H1 (cell line): ENCODE measurements at regions not wholly inside any gene's neighbourhood (a gene's known extent, or its start where the extent isn't known, plus 50 kb on each side); places are given as distances from the start of the nearest gene placed in this dataset.
A peak's percentile ranks its signal among the peaks of the same experiment; 100 is the strongest.

Source experiments
- CTCF ChIA-PET: fragments of 300-600 bp; sonication (Branson Sonifier 250); formaldehyde crosslinking; loops from one replicate; lab custom pipeline; 2021; ENCODE audit not compliant: partially characterized antibody; lab: Charles Lee
- POLR2A ChIA-PET: fragments of 300-600 bp; sonication (Branson Sonifier 250); formaldehyde crosslinking; loops from one replicate; lab custom pipeline; 2021; ENCODE audit warnings: inconsistent platforms; ENCODE audit not compliant: partially characterized antibody; lab: Charles Lee
- DNase-seq, 2 experiments: peaks; one replicate each; pipeline versions ENCODE4 v3.0.0 to v3.0.0-alpha.2; 2010 to 2022; ENCODE audit warnings: low spot score in 2 of 2, low read depth in 1 of 2, mixed read lengths in 1 of 2
- FAIRE-seq: peaks from 2 replicates; lab custom pipeline; 2011; peaks lifted over from hg19 to GRCh38; lab: Jason Lieb, UNC
- H2AFZ ChIP-seq: 2 replicates; pipeline ENCODE4 v1.8.1; 2012; ENCODE audit warnings: low read length, inconsistent platforms
- H2AK5ac ChIP-seq: 2 replicates; pipeline ENCODE4 v1.6.1; 2013; ENCODE audit warnings: low read depth, low read length
- H2BK120ac ChIP-seq: replicated peaks from 2 replicates; pipeline ENCODE3; 2013; ENCODE audit warnings: low read depth, low read length, inconsistent platforms
- H2BK12ac ChIP-seq: 2 replicates; pipeline ENCODE4 v1.6.1; 2013; ENCODE audit warnings: low read depth, low read length
- H2BK15ac ChIP-seq: 2 replicates; pipeline ENCODE4 v1.6.1; 2013; ENCODE audit warnings: low read length
- H2BK20ac ChIP-seq: 2 replicates; pipeline ENCODE4 v1.6.1; 2013; ENCODE audit warnings: low read length
- H2BK5ac ChIP-seq: 2 replicates; pipeline ENCODE4 v1.6.1; 2013; ENCODE audit warnings: low read depth, low read length
- H3K14ac ChIP-seq: 2 replicates; pipeline ENCODE4 v1.6.1; 2013; ENCODE audit warnings: inconsistent platforms; ENCODE audit not compliant: insufficient read length
- H3K18ac ChIP-seq: 2 replicates; pipeline ENCODE4 v1.6.1; 2013; ENCODE audit warnings: low read length; ENCODE audit errors: extremely low read depth
- H3K23ac ChIP-seq: 2 replicates; pipeline ENCODE4 v1.6.1; 2013; ENCODE audit warnings: inconsistent platforms; ENCODE audit not compliant: insufficient read length
- H3K23me2 ChIP-seq: 2 replicates; pipeline ENCODE4 v1.6.1; 2013; ENCODE audit warnings: low read depth, low read length
- H3K27ac ChIP-seq: 2 replicates; pipeline ENCODE4 v1.6.1; 2011; ENCODE audit warnings: low read depth, low read length, inconsistent platforms
- H3K27me3 ChIP-seq, 4 experiments: replicated peaks in 1 of 4; 1 replicate in 1 of 4; 2 replicates in 3 of 4; pipeline versions ENCODE4 v1.6.1 to v1.8.1; 2011 to 2013; ENCODE audit warnings: low read length in 3 of 4, mild to moderate bottlenecking in 3 of 4, inconsistent platforms in 2 of 4, mixed read lengths in 2 of 4, moderate library complexity in 1 of 4; ENCODE audit not compliant: control insufficient read depth in 3 of 4, insufficient read depth in 3 of 4; ENCODE audit errors: extremely low read depth in 1 of 4
- H3K36me3 ChIP-seq, 4 experiments: 2 replicates each; pipeline versions ENCODE4 v1.6.1 to v1.8.1; 2011 to 2013; ENCODE audit warnings: mild to moderate bottlenecking in 4 of 4, low read length in 3 of 4, moderate library complexity in 2 of 4, control low read depth in 1 of 4, inconsistent platforms in 1 of 4; ENCODE audit not compliant: insufficient read depth in 4 of 4, control insufficient read depth in 2 of 4
- H3K4ac ChIP-seq: replicated peaks from 2 replicates; pipeline ENCODE3; 2013; ENCODE audit warnings: low read length, low read depth, mixed read lengths, inconsistent platforms; ENCODE audit not compliant: insufficient read length
- H3K4me1 ChIP-seq, 4 experiments: replicated peaks in 1 of 4; 1 replicate in 1 of 4; 2 replicates in 3 of 4; pipeline versions ENCODE4 v1.6.1 to v1.8.1; 2011 to 2013; ENCODE audit warnings: low read length in 3 of 4, inconsistent platforms in 2 of 4, mixed read lengths in 1 of 4; ENCODE audit not compliant: insufficient read depth in 4 of 4, control insufficient read depth in 3 of 4
- H3K4me2 ChIP-seq, 2 experiments: 2 replicates each; pipeline versions ENCODE4 v1.6.1 to v1.8.1; 2011 to 2013; ENCODE audit warnings: low read depth in 2 of 2, low read length in 2 of 2, control low read depth in 1 of 2, inconsistent platforms in 1 of 2, mild to moderate bottlenecking in 1 of 2; ENCODE audit not compliant: insufficient read depth in 1 of 2
- H3K4me3 ChIP-seq, 4 experiments: fragments of 200-600, 300-600 bp in 1 of 4; sonication (generic), shearing (Covaris generic), sonication (Bioruptor Twin) in 1 of 4; 2 replicates each; pipeline versions ENCODE4 v1.5.1 to v1.8.1; 2011 to 2016; ENCODE audit warnings: low read length in 4 of 4, low read depth in 3 of 4, control low read depth in 2 of 4, inconsistent platforms in 2 of 4, mild to moderate bottlenecking in 2 of 4, mixed read lengths in 1 of 4, moderate library complexity in 1 of 4; ENCODE audit not compliant: insufficient read depth in 2 of 4; ENCODE audit errors: extremely low read depth in 1 of 4
- H3K56ac ChIP-seq: replicated peaks from 2 replicates; pipeline ENCODE3; 2013; ENCODE audit warnings: low read depth, mild to moderate bottlenecking, mixed read lengths, low read length, inconsistent platforms; ENCODE audit not compliant: insufficient read length
- H3K79me1 ChIP-seq: 2 replicates; pipeline ENCODE4 v1.6.1; 2013; ENCODE audit warnings: low read depth, low read length, control low read depth
- H3K79me2 ChIP-seq, 2 experiments: 2 replicates each; pipeline versions ENCODE4 v1.6.1 to v1.8.1; 2012 to 2013; ENCODE audit warnings: low read length in 2 of 2, mild to moderate bottlenecking in 2 of 2, inconsistent platforms in 1 of 2; ENCODE audit not compliant: insufficient read depth in 2 of 2, control insufficient read depth in 1 of 2
- H3K9ac ChIP-seq, 4 experiments: replicated peaks in 1 of 4; 1 replicate in 1 of 4; 2 replicates in 3 of 4; pipeline versions ENCODE4 v1.6.1 to v1.8.1; 2011 to 2013; ENCODE audit warnings: low read depth in 3 of 4, low read length in 3 of 4, control low read depth in 2 of 4, mild to moderate bottlenecking in 2 of 4, moderate library complexity in 2 of 4, inconsistent platforms in 1 of 4; ENCODE audit errors: extremely low read depth in 1 of 4
- H3K9me3 ChIP-seq, 2 experiments: 2 replicates each; pipeline versions ENCODE4 v1.6.1 to v1.8.1; 2012 to 2013; ENCODE audit warnings: mild to moderate bottlenecking in 2 of 2, moderate library complexity in 2 of 2, control low read depth in 1 of 2, inconsistent platforms in 1 of 2, low read depth in 1 of 2, low read length in 1 of 2, mixed read lengths in 1 of 2; ENCODE audit not compliant: insufficient read depth in 2 of 2
- H4K20me1 ChIP-seq, 2 experiments: replicated peaks in 1 of 2; 2 replicates each; pipeline versions ENCODE3 to v1.8.1; 2011 to 2013; ENCODE audit warnings: inconsistent platforms in 2 of 2, low read length in 2 of 2, mild to moderate bottlenecking in 1 of 2; ENCODE audit not compliant: insufficient read depth in 2 of 2, control insufficient read depth in 1 of 2
- H4K5ac ChIP-seq: 2 replicates; pipeline ENCODE4 v1.6.1; 2013; ENCODE audit warnings: low read length, low read depth, mixed read lengths, inconsistent platforms; ENCODE audit not compliant: insufficient read length
- H4K8ac ChIP-seq: 2 replicates; pipeline ENCODE4 v1.8.0; 2013; ENCODE audit warnings: mild to moderate bottlenecking, moderate library complexity, low read length, inconsistent platforms; ENCODE audit not compliant: insufficient read depth; ENCODE audit errors: extremely low read depth
- H4K91ac ChIP-seq: replicated peaks from 2 replicates; pipeline ENCODE3; 2013; ENCODE audit warnings: low read length, mixed read lengths, inconsistent platforms; ENCODE audit not compliant: insufficient read length
- CEBPB ChIP-seq: IDR thresholded peaks from 2 replicates; pipeline ENCODE4 v1.6.1; 2012; ENCODE audit warnings: low read depth, low read length
- NANOG ChIP-seq: IDR thresholded peaks from 2 replicates; pipeline ENCODE4 v1.6.1; 2011; ENCODE audit warnings: low read length, low read depth, mild to moderate bottlenecking, inconsistent platforms; ENCODE audit not compliant: insufficient read depth, poor library complexity, severe bottlenecking
- NRF1 ChIP-seq: IDR thresholded peaks from 2 replicates; pipeline ENCODE4 v1.6.1; 2011; ENCODE audit warnings: mild to moderate bottlenecking, low read depth, low read length, improper control_type of control experiment
- POLR2A ChIP-seq, 2 experiments: IDR thresholded peaks; 1 replicate in 1 of 2; 2 replicates in 1 of 2; pipeline ENCODE4 v1.6.1; 2011; ENCODE audit warnings: low read depth in 2 of 2, low read length in 2 of 2, mild to moderate bottlenecking in 2 of 2; ENCODE audit errors: control extremely low read depth in 1 of 2
- WGBS, 2 experiments: shearing (Covaris generic) in 1 of 2; methylation state at CpG; one replicate each; pipeline versions ENCODE4 v1.1.6 to v1.1.7; 2013 to 2015; ENCODE audit warnings: low lambda C conversion rate in 2 of 2, mixed read lengths in 2 of 2, inconsistent platforms in 1 of 2, low coverage in 1 of 2, missing lambda C conversion rate in 1 of 2; ENCODE audit not compliant: insufficient replicate concordance in 2 of 2, insufficient coverage in 1 of 2, insufficient read length in 1 of 2; ENCODE audit errors: extremely low coverage in 1 of 2, missing lambda C conversion rate in 1 of 2; 5-methylcytosine and 5-hydroxymethylcytosine counted together

- H2BK20ac ChIP-seq = no peak overlapping the region
- no peak overlapping the region for H3K4me2 ChIP-seq
- no peak overlapping the region for H2BK12ac ChIP-seq
- no peak overlapping the region for H2BK120ac ChIP-seq
- POLR2A ChIA-PET = no interaction called here
- no peak overlapping the region for H2BK5ac ChIP-seq
- H3K79me1 ChIP-seq = no peaks in the 10 kb centered on the region
- H3K27me3 ChIP-seq = no peaks in the 10 kb centered on the region
- H3K79me2 ChIP-seq = no peaks in the 10 kb centered on the region
- H4K20me1 ChIP-seq = no peaks in the 10 kb centered on the region
- H3K4me1 ChIP-seq = peaks cover 0 to 11% (median under 1%) of the 10 kb centered on the region in 4 experiments; a peak in 4 of 7 replicates
- no peak overlapping the region for H3K23ac ChIP-seq
- H3K56ac ChIP-seq = no peak overlapping the region
- H4K5ac ChIP-seq = no peak overlapping the region
- H2AFZ ChIP-seq = peak overlapping the region; percentile 19; the same call in 1 of the 2 replicates
- H3K9ac ChIP-seq = no peak overlapping the region
- no peak for TF ChIP-seq POLR2A (IDR thresholded peaks at IDR 0.05; ENCODE audit: control extremely low read depth in 1 of 2, low read depth in 2 of 2, low read length in 2 of 2)
- TF ChIP-seq NANOG = no peak
- peak; percentile 83; the same call in 1 of the 2 replicates for TF ChIP-seq CEBPB
- TF ChIP-seq NRF1 = no peak
- no peaks in the 10 kb centered on the region for H3K36me3 ChIP-seq
- no peak overlapping the region; the same call in 1 of the 2 replicates for H3K18ac ChIP-seq
- H3K27ac ChIP-seq = no peak overlapping the region
- WGBS, 2 experiments = 84% methylated on average over 7 of the region's 7 CpGs; no CpG with 5 or more reads in 1 of the 2 experiments
- DNase-seq (no peak), FAIRE-seq (no peak)
- H2AK5ac ChIP-seq = no peak overlapping the region
- H3K14ac ChIP-seq = no peak overlapping the region
- H4K8ac ChIP-seq = no peak overlapping the region
- H3K9me3 ChIP-seq = no peaks in the 10 kb centered on the region
- H3K23me2 ChIP-seq = no peaks in the 10 kb centered on the region; the same call in 1 of the 2 replicates
- no peak overlapping the region for H4K91ac ChIP-seq
- no peak overlapping the region for H3K4ac ChIP-seq
- no peak overlapping the region for H2BK15ac ChIP-seq
- no peak overlapping the region for H3K4me3 ChIP-seq
- CTCF ChIA-PET = interaction anchor here (1.2 kb wide), 1 partner anchor 107 kb away, joined by 3 read pairs; no protein-coding TSS in a partner anchor
These were observed 54.0 kb upstream of the LINC00305 start for GRCh38 chr18:64202863-64203262.
